OCI-LY1 (cell line): ENCODE measurements at regions not wholly inside any gene's neighbourhood (a gene's known extent, or its start where the extent isn't known, plus 50 kb on each side); places are given as distances from the start of the nearest gene placed in this dataset.
"Not testable (repeated sequence)": the region's sequence is repeated elsewhere in the genome, so short reads cannot be mapped to it uniquely, and the experiment has no call there.

Source experiments
- CTCF ChIP-seq: fragments of 200-600 bp; sonication (generic), shearing (Covaris generic); IDR thresholded peaks from 2 replicates; pipeline ENCODE4 v1.5.1; 2017; ENCODE audit warnings: mild to moderate bottlenecking, antibody characterized with exemption, low read length, moderate library complexity, mixed read lengths
- EZH2 ChIP-seq: fragments of 200-600 bp; sonication (generic), shearing (Covaris generic); IDR thresholded peaks from 2 replicates; pipeline ENCODE4 v1.8.0; 2017; ENCODE audit warnings: borderline replicate concordance, mixed run types, mild to moderate bottlenecking, antibody characterized with exemption, low read length, moderate library complexity, mixed read lengths

- not testable (repeated sequence) for TF ChIP-seq CTCF, EZH2
These were observed 66.4 kb upstream of the SLC66A3 start for GRCh38 chr2:11088821-11089220.
